NCI-H1436 (cell line): ENCODE measurements at regions not wholly inside any gene's neighbourhood (a gene's known extent, or its start where the extent isn't known, plus 50 kb on each side); places are given as distances from the start of the nearest gene placed in this dataset.

Experiments used
- DNase-seq: peaks from one replicate; lab custom pipeline; 2025; lab: John Stamatoyannopoulos, UW

GRCh38 chr12:11568155-11568761, 81.2 kb upstream of the ETV6 start:
- no peak for DNase-seq

GRCh38 chr12:11568762-11569478, 80.6 kb upstream of the ETV6 start:
- no peak for DNase-seq

GRCh38 chr12:11569716-11570115, 79.8 kb upstream of the ETV6 start:
- no peak for DNase-seq

- no peak for DNase-seq
These were observed 75.6 kb upstream of the ETV6 start for GRCh38 chr12:11573880-11574279.

- no peak for DNase-seq
These were observed 73.4 kb upstream of the ETV6 start for GRCh38 chr12:11576104-11576503.

GRCh38 chr12:11577658-11578260, 71.7 kb upstream of the ETV6 start:
- no peak for DNase-seq

- no peak for DNase-seq
These were observed 70.9 kb upstream of the ETV6 start for GRCh38 chr12:11578461-11578993.

GRCh38 chr12:11580125-11580751, 69.2 kb upstream of the ETV6 start:
- DNase-seq = no peak

- DNase-seq = peak; percentile 78
These were observed 68.2 kb upstream of the ETV6 start for GRCh38 chr12:11581179-11581755.

- DNase-seq = no peak
These were observed 65.1 kb upstream of the ETV6 start for GRCh38 chr12:11584221-11584855.

- DNase-seq = no peak
These were observed 57.0 kb upstream of the ETV6 start for GRCh38 chr12:11592484-11592883.

GRCh38 chr12:11593013-11593412, 56.5 kb upstream of the ETV6 start:
- no peak for DNase-seq

GRCh38 chr12:11595080-11595479, 54.4 kb upstream of the ETV6 start:
- DNase-seq = no peak

GRCh38 chr12:11596141-11596540, 53.3 kb upstream of the ETV6 start:
- no peak for DNase-seq

- DNase-seq = no peak
These were observed 50.6 kb upstream of the ETV6 start for GRCh38 chr12:11598900-11599299.
